Body of pancreas (tissue), 4 donors: ENCODE measurements at regions not wholly inside any gene's neighbourhood (a gene's known extent, or its start where the extent isn't known, plus 50 kb on each side); places are given as distances from the start of the nearest gene placed in this dataset.

ENCODE experiments used
- CTCF ChIP-seq, 7 experiments: fragments of 450-650 bp in 4 of 7; fragments of 200-600 bp in 3 of 7; sonication (generic) in 3 of 7; IDR thresholded peaks; one replicate each; pipeline ENCODE4 v1.5.1; 2016 to 2019; ENCODE audit warnings: antibody characterized with exemption in 7 of 7
- POLR2A ChIP-seq, 3 donors: fragments of 450-650 bp; IDR thresholded peaks; one replicate each; pipeline ENCODE4 v1.6.1; 2016; ENCODE audit warnings: antibody characterized with exemption in 3 of 3, mild to moderate bottlenecking in 2 of 3

- TF ChIP-seq CTCF (IDR thresholded peaks at IDR 0.05) (no peak), POLR2A (IDR thresholded peaks at IDR 0.05) (no peak)
These were observed 96.3 kb upstream of the FNDC3A start for GRCh38 chr13:48879432-48879831.
